Suprapubic skin (tissue), 4 donors: ENCODE measurements at regions not wholly inside any gene's neighbourhood (a gene's known extent, or its start where the extent isn't known, plus 50 kb on each side); places are given as distances from the start of the nearest gene placed in this dataset.

Experiments
- DNase-seq, 2 donors: peaks; one replicate each; pipeline ENCODE4 v3.0.0-alpha.2; 2019; ENCODE audit warnings: low spot score in 2 of 2
- H3K27ac ChIP-seq: fragments of 200-600 bp; sonication (generic); one replicate; pipeline ENCODE4 v1.5.1; 2019
- H3K27me3 ChIP-seq: fragments of 200-600 bp; sonication (generic); one replicate; pipeline ENCODE4 v1.5.1; 2019
- H3K36me3 ChIP-seq: fragments of 200-600 bp; sonication (generic); one replicate; pipeline ENCODE4 v1.5.1; 2019
- H3K4me1 ChIP-seq: fragments of 200-600 bp; sonication (generic); one replicate; pipeline ENCODE4 v1.5.1; 2019
- H3K4me3 ChIP-seq: fragments of 200-600 bp; sonication (generic); one replicate; pipeline ENCODE4 v1.5.1; 2019; ENCODE audit warnings: mild to moderate bottlenecking
- H3K9me3 ChIP-seq: fragments of 200-600 bp; sonication (generic); one replicate; pipeline ENCODE4 v1.5.1; 2019
- EP300 ChIP-seq: sonication (generic); formaldehyde crosslinking; IDR thresholded peaks from one replicate; pipeline ENCODE4 v1.6.1; 2017; ENCODE audit warnings: antibody characterized with exemption
- POLR2A ChIP-seq, 2 donors: fragments of 450-650 bp; IDR thresholded peaks; one replicate each; pipeline ENCODE4 v1.6.1; 2017; ENCODE audit warnings: antibody characterized with exemption in 2 of 2, mild to moderate bottlenecking in 2 of 2, moderate library complexity in 2 of 2
- POLR2AphosphoS5 ChIP-seq, 3 donors: sonication (generic); formaldehyde crosslinking; IDR thresholded peaks; one replicate each; pipeline ENCODE4 v1.6.1; 2017; ENCODE audit warnings: antibody characterized with exemption in 3 of 3
- WGBS: methylation state at CpG from one replicate; pipeline ENCODE4 v1.1.5; 2018; 5-methylcytosine and 5-hydroxymethylcytosine counted together
- TF ChIP-seq, protein P1 (sequence below), 2 donors: fragments of 200-600 bp in 1 of 2; fragments of 450-650 bp in 1 of 2; sonication (generic) in 1 of 2; IDR thresholded peaks; one replicate each; pipeline ENCODE4 v1.5.1; 2016 to 2019; ENCODE audit warnings: antibody characterized with exemption in 2 of 2, mild to moderate bottlenecking in 1 of 2, moderate library complexity in 1 of 2

- H3K27me3 ChIP-seq, result no peaks in the 10 kb centered on the region
- TF ChIP-seq, protein P1, sequence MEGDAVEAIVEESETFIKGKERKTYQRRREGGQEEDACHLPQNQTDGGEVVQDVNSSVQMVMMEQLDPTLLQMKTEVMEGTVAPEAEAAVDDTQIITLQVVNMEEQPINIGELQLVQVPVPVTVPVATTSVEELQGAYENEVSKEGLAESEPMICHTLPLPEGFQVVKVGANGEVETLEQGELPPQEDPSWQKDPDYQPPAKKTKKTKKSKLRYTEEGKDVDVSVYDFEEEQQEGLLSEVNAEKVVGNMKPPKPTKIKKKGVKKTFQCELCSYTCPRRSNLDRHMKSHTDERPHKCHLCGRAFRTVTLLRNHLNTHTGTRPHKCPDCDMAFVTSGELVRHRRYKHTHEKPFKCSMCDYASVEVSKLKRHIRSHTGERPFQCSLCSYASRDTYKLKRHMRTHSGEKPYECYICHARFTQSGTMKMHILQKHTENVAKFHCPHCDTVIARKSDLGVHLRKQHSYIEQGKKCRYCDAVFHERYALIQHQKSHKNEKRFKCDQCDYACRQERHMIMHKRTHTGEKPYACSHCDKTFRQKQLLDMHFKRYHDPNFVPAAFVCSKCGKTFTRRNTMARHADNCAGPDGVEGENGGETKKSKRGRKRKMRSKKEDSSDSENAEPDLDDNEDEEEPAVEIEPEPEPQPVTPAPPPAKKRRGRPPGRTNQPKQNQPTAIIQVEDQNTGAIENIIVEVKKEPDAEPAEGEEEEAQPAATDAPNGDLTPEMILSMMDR (IDR thresholded peaks at IDR 0.05), result no peak
- TF ChIP-seq POLR2A (IDR thresholded peaks at IDR 0.05) (no peak), POLR2AphosphoS5 (IDR thresholded peaks at IDR 0.05) (no peak), EP300 (no peak)
- no peak overlapping the region for H3K4me3 ChIP-seq
- no peak for DNase-seq
- H3K9me3 ChIP-seq, result no peaks in the 10 kb centered on the region
- no peak overlapping the region for H3K27ac ChIP-seq
- WGBS, result 77% methylated on average over 5 of the region's 5 CpGs
- no peaks in the 10 kb centered on the region for H3K4me1 ChIP-seq
- H3K36me3 ChIP-seq, result no peaks in the 10 kb centered on the region
Observed at GRCh38 chr3:162377608-162378007, 881.0 kb downstream of the OTOL1 start.

- Histone ChIP-seq H3K27ac (no peak overlapping the region), H3K9me3 (no peaks in the 10 kb centered on the region), H3K4me3 (no peak overlapping the region), H3K36me3 (no peaks in the 10 kb centered on the region), H3K4me1 (no peaks in the 10 kb centered on the region), H3K27me3 (no peaks in the 10 kb centered on the region)
- TF ChIP-seq POLR2AphosphoS5 (IDR thresholded peaks at IDR 0.05), result no peak
- TF ChIP-seq POLR2A (IDR thresholded peaks at IDR 0.05), result no peak
- TF ChIP-seq, protein P1 (IDR thresholded peaks at IDR 0.05), result no peak
- no peak for TF ChIP-seq EP300
- WGBS, result 95% methylated on average over 1 of the region's 1 CpG
- DNase-seq, result no peak
Observed at GRCh38 chr3:162385387-162385786, 888.8 kb downstream of the OTOL1 start.

DNA sequence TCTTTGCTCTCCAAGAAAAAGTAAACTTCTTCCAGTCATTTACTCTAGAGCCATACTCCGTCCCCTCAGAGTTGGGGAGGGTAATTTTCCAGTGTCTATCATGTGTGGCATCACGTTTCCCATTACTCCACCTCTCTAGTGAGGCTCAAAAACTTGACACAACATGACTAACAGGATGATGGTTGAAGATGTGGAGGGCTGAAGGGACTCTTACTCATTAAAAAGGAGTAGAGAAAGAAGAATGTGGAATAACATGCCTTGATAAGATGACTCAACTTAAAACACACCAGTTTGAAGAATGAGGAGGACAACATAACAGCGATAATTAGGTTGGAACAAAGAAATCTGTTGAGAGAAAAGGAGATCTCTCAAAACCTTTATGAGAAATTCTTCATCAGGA, 894.3 kb downstream of the OTOL1 start:
- Histone ChIP-seq H3K36me3 (no peaks in the 10 kb centered on the region), H3K9me3 (no peaks in the 10 kb centered on the region), H3K4me1 (no peaks in the 10 kb centered on the region), H3K27ac (no peak overlapping the region), H3K27me3 (no peaks in the 10 kb centered on the region), H3K4me3 (no peak overlapping the region)
- no peak for DNase-seq
- TF ChIP-seq POLR2AphosphoS5 (IDR thresholded peaks at IDR 0.05) (no peak), POLR2A (IDR thresholded peaks at IDR 0.05) (no peak), EP300 (no peak)
- TF ChIP-seq, protein P1 (IDR thresholded peaks at IDR 0.05), result no peak
- 53% methylated on average over 3 of the region's 3 CpGs for WGBS

GRCh38 chr3:162391301-162391700, 894.7 kb downstream of the OTOL1 start:
- Histone ChIP-seq H3K9me3 (no peaks in the 10 kb centered on the region), H3K27me3 (no peaks in the 10 kb centered on the region), H3K27ac (no peak overlapping the region), H3K4me3 (no peak overlapping the region), H3K4me1 (no peaks in the 10 kb centered on the region), H3K36me3 (no peaks in the 10 kb centered on the region)
- DNase-seq, result no peak
- WGBS, result 72% methylated on average over 2 of the region's 2 CpGs
- TF ChIP-seq POLR2A (IDR thresholded peaks at IDR 0.05) (no peak), EP300 (no peak), POLR2AphosphoS5 (IDR thresholded peaks at IDR 0.05) (no peak)
- TF ChIP-seq, protein P1 (IDR thresholded peaks at IDR 0.05), result no peak

DNA sequence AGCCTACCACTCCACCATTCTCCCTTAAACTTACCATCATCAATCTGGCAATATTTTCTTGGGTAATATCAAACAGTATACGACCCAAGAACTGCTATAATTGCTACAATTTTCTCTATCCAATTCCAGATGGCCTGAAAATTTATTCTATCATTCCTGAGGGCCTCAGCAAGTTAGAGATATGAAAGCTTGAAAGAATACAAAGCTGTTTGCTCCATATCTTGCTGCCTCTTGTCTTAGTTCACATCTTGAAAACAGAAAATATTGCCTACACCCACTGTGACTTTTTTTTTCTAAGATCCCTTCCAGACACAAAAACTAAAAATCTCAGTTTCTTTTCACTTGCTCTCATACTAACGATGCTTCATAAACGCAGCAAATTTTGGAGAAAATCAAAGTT, 898.9 kb downstream of the OTOL1 start:
- no peak for DNase-seq
- no peak for TF ChIP-seq EP300
- TF ChIP-seq POLR2A (IDR thresholded peaks at IDR 0.05), result no peak
- TF ChIP-seq POLR2AphosphoS5 (IDR thresholded peaks at IDR 0.05), result no peak
- TF ChIP-seq, protein P1 (IDR thresholded peaks at IDR 0.05), result no peak
- Histone ChIP-seq H3K4me1 (no peaks in the 10 kb centered on the region), H3K9me3 (no peaks in the 10 kb centered on the region), H3K27ac (no peak overlapping the region), H3K36me3 (no peaks in the 10 kb centered on the region), H3K27me3 (no peaks in the 10 kb centered on the region), H3K4me3 (no peak overlapping the region)
- 72% methylated on average over 3 of the region's 3 CpGs for WGBS
